ENCODE measurements at regions not wholly inside any gene's neighbourhood (a gene's known extent, or its start where the extent isn't known, plus 50 kb on each side); places are given as distances from the start of the nearest gene placed in this dataset.
A peak's percentile ranks its signal among the peaks of the same experiment; 100 is the strongest.

DNA sequence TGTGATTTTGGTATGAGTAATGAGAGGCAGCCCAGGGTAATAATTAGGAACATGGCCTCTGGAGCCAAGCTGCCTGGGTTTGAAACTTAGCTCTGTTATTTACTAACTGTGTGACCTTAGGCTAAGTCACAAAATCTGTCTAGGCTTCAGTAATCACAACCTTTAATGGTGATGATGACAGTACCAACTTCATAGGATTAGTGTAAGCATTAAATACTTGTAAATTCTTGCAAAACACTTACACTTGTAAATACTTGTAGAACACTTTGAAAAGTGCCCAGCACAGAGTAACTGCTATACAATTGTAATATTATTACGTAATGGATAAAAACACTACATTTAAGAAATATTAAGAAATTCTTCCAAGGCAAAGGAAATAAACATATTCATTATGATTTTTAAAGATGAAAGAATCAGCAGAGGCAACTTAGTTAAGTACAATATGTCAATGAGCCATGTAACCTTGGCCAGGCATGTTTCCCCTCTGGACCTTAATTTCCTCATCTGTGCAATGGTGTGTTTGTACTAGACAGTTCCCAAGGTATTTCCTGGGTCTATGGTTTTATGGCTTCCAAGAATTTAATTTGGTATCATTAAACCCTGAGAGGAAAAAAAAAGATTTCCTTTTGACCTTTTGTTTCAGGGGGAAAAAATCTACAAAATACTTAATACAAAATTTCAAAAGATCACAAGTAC lies 628.5 kb upstream of the KLHL1 start:
- Histone ChIP-seq H3K4me3 (ENCODE audit: low read depth, low read length) (no peak overlapping the region), H3K4me1 (ENCODE audit: control insufficient read depth, insufficient read depth, low read length) (no peaks in the 10 kb centered on the region), H3K27ac (ENCODE audit: extremely low read depth, low read depth, low read length) (no peak overlapping the region), H3K36me3 (ENCODE audit: control insufficient read depth in 2 of 2, insufficient read depth in 1 of 2, low read length in 2 of 2) (no peaks in the 10 kb centered on the region), H3K9me3 (ENCODE audit: control insufficient read depth, insufficient read depth, low read depth, low read length) (no peaks in the 10 kb centered on the region)
- no peak for TF ChIP-seq HOXD13 (CRISPR knock-in tag; IDR thresholded peaks at IDR 0.05; ENCODE audit: borderline replicate concordance)
- no peak for TF ChIP-seq ZBTB20 (tag by site-specific recombination; IDR thresholded peaks at IDR 0.05)
- TF ChIP-seq ZNF112 (tag by site-specific recombination; IDR thresholded peaks at IDR 0.05): no peak
- TF ChIP-seq ZBTB21 (tag by site-specific recombination; IDR thresholded peaks at IDR 0.05): no peak
- TF ChIP-seq ZFP37 (tag by site-specific recombination; IDR thresholded peaks at IDR 0.05): no peak
- TF ChIP-seq, protein P1, sequence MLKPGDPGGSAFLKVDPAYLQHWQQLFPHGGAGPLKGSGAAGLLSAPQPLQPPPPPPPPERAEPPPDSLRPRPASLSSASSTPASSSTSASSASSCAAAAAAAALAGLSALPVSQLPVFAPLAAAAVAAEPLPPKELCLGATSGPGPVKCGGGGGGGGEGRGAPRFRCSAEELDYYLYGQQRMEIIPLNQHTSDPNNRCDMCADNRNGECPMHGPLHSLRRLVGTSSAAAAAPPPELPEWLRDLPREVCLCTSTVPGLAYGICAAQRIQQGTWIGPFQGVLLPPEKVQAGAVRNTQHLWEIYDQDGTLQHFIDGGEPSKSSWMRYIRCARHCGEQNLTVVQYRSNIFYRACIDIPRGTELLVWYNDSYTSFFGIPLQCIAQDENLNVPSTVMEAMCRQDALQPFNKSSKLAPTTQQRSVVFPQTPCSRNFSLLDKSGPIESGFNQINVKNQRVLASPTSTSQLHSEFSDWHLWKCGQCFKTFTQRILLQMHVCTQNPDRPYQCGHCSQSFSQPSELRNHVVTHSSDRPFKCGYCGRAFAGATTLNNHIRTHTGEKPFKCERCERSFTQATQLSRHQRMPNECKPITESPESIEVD (tag by site-specific recombination; IDR thresholded peaks at IDR 0.05): no peak
- no peak for TF ChIP-seq MZF1 (tag by site-specific recombination; IDR thresholded peaks at IDR 0.05; ENCODE audit: borderline replicate concordance)
- no peak for TF ChIP-seq ZNF292 (tag by site-specific recombination; IDR thresholded peaks at IDR 0.05; ENCODE audit: borderline replicate concordance, low read depth)
- TF ChIP-seq ZNF792 (tag by site-specific recombination; IDR thresholded peaks at IDR 0.05): no peak
- no peak for TF ChIP-seq ZNF350 (tag by site-specific recombination; IDR thresholded peaks at IDR 0.05)
- TF ChIP-seq, protein P2, sequence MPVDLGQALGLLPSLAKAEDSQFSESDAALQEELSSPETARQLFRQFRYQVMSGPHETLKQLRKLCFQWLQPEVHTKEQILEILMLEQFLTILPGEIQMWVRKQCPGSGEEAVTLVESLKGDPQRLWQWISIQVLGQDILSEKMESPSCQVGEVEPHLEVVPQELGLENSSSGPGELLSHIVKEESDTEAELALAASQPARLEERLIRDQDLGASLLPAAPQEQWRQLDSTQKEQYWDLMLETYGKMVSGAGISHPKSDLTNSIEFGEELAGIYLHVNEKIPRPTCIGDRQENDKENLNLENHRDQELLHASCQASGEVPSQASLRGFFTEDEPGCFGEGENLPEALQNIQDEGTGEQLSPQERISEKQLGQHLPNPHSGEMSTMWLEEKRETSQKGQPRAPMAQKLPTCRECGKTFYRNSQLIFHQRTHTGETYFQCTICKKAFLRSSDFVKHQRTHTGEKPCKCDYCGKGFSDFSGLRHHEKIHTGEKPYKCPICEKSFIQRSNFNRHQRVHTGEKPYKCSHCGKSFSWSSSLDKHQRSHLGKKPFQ (tag by site-specific recombination; IDR thresholded peaks at IDR 0.05): no peak
- TF ChIP-seq, protein P3, sequence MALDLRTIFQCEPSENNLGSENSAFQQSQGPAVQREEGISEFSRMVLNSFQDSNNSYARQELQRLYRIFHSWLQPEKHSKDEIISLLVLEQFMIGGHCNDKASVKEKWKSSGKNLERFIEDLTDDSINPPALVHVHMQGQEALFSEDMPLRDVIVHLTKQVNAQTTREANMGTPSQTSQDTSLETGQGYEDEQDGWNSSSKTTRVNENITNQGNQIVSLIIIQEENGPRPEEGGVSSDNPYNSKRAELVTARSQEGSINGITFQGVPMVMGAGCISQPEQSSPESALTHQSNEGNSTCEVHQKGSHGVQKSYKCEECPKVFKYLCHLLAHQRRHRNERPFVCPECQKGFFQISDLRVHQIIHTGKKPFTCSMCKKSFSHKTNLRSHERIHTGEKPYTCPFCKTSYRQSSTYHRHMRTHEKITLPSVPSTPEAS (tag by site-specific recombination; IDR thresholded peaks at IDR 0.05): no peak
- TF ChIP-seq ZNF658 (tag by site-specific recombination; IDR thresholded peaks at IDR 0.05): no peak
- CTCF ChIA-PET: interaction anchor here (0.7 kb wide), 1 partner anchor 46 kb away, joined by 3 read pairs; no protein-coding TSS in a partner anchor
- POLR2A ChIA-PET: no interaction called here

DNA sequence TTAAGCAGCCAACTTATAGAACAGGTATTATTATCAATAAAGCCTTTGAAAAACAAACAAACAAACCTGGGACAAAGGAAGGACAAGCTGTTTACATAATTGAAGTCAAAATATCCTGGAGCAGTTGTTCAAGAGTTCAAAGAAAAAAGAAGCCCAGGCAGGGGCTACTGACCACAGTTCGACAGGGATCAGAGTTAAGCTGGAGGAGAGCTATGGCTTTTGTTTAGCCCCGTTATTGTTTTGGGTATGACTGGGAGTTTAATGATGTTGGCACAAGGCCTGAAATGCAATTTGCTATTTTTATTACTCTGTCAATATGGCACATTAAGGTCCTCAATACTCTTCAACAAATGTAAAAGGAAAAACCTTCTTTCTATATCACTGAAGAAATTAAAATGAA lies 624.4 kb upstream of the KLHL1 start:
- no peaks in the 10 kb centered on the region for H3K36me3 ChIP-seq (ENCODE audit: control insufficient read depth in 2 of 2, insufficient read depth in 1 of 2, low read length in 2 of 2)
- CTCF ChIA-PET: no interaction called here
- no peaks in the 10 kb centered on the region for H3K4me1 ChIP-seq (ENCODE audit: control insufficient read depth, insufficient read depth, low read length)
- POLR2A ChIA-PET: no interaction called here
- TF ChIP-seq ZNF571 (tag by site-specific recombination; IDR thresholded peaks at IDR 0.05): no peak
- TF ChIP-seq ZNF169 (tag by site-specific recombination; IDR thresholded peaks at IDR 0.05): no peak
- no peak for TF ChIP-seq ZNF426 (tag by site-specific recombination; IDR thresholded peaks at IDR 0.05)
- TF ChIP-seq REPIN1 (tag by site-specific recombination; IDR thresholded peaks at IDR 0.05; ENCODE audit: low read depth): no peak
- peak; percentile 39; the same call in 1 of the 2 replicates for TF ChIP-seq TCF7L2 (IDR thresholded peaks at IDR 0.05; ENCODE audit: borderline replicate concordance, low read depth, low read length)
- H3K4me3 ChIP-seq (ENCODE audit: low read depth, low read length): no peak overlapping the region
- no peaks in the 10 kb centered on the region for H3K9me3 ChIP-seq (ENCODE audit: control insufficient read depth, insufficient read depth, low read depth, low read length)
- no peak overlapping the region for H3K27ac ChIP-seq (ENCODE audit: extremely low read depth, low read depth, low read length)

DNA sequence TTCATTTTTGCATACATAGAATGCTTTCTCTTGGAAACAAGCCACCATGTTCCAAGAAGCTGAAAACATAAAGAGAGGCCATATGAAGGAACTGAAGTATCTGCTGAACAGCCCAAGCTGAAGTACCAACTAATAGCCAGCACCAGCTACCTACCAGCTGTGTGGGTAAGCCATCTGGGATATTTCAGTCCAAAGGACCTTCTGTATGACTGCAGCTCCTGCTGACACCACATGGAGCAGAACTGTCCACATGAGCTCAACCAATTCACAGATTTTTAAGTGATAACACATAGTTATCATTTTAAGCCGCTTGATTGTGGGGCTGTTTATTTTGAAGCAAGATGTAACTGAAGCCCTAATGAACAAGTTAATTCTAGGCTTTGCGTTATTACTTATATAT lies 621.1 kb upstream of the KLHL1 start:
- TF ChIP-seq KLF8 (tag by site-specific recombination; IDR thresholded peaks at IDR 0.05) (no peak), ZNF132 (tag by site-specific recombination; IDR thresholded peaks at IDR 0.05; ENCODE audit: borderline replicate concordance) (no peak), ZNF157 (tag by site-specific recombination; IDR thresholded peaks at IDR 0.05) (no peak), ZNF184 (tag by site-specific recombination; IDR thresholded peaks at IDR 0.05) (no peak), ZNF76 (tag by site-specific recombination; IDR thresholded peaks at IDR 0.05; ENCODE audit: borderline replicate concordance, low read depth) (no peak)
- TF ChIP-seq, protein P1 (tag by site-specific recombination; IDR thresholded peaks at IDR 0.05): no peak
- ChIA-PET POLR2A (no interaction called here), CTCF (interaction anchor here (0.6 to 1.6 kb wide), 2 partner anchors 14 to 705 kb away, joined by 5 read pairs; no protein-coding TSS in a partner anchor)
- Histone ChIP-seq H3K27ac (ENCODE audit: extremely low read depth, low read depth, low read length) (no peak overlapping the region), H3K9me3 (ENCODE audit: control insufficient read depth, insufficient read depth, low read depth, low read length) (no peaks in the 10 kb centered on the region), H3K36me3 (ENCODE audit: control insufficient read depth in 2 of 2, insufficient read depth in 1 of 2, low read length in 2 of 2) (no peaks in the 10 kb centered on the region), H3K4me3 (ENCODE audit: low read depth, low read length) (no peak overlapping the region), H3K4me1 (ENCODE audit: control insufficient read depth, insufficient read depth, low read length) (no peaks in the 10 kb centered on the region)

Measured in HEK293 (cell line).